DND-41 (cell line): ENCODE measurements at regions not wholly inside any gene's neighbourhood (a gene's known extent, or its start where the extent isn't known, plus 50 kb on each side); places are given as distances from the start of the nearest gene placed in this dataset.

ENCODE experiments used
- ATAC-seq: fragments of 200-7000 bp; cut with Tn5 transposase; 3 replicates; pipeline ENCODE4 v1.9.1; 2021; ENCODE audit warnings: low read depth; ENCODE audit not compliant: insufficient read depth
- DNase-seq: peaks from one replicate; pipeline ENCODE4 v3.0.0-alpha.2; 2020
- H2AFZ ChIP-seq: 2 replicates; pipeline ENCODE4 v1.6.0; 2012; ENCODE audit warnings: low read depth, low read length
- H3K27ac ChIP-seq: 2 replicates; pipeline ENCODE4 v1.5.1; 2012; ENCODE audit warnings: low read length, inconsistent platforms
- H3K27me3 ChIP-seq: fragments of 200-600 bp; sonication (generic); 2 replicates; pipeline ENCODE4 v1.6.0; 2012; ENCODE audit warnings: low read length, mild to moderate bottlenecking, inconsistent platforms; ENCODE audit not compliant: insufficient read depth, poor library complexity
- H3K36me3 ChIP-seq: 2 replicates; pipeline ENCODE4 v1.5.1; 2012; ENCODE audit warnings: low read length, inconsistent platforms; ENCODE audit not compliant: insufficient read depth
- H3K4me1 ChIP-seq: 2 replicates; pipeline ENCODE4 v1.5.1; 2012; ENCODE audit warnings: mild to moderate bottlenecking, low read length; ENCODE audit not compliant: insufficient read depth
- H3K4me2 ChIP-seq: 2 replicates; pipeline ENCODE4 v1.6.0; 2012; ENCODE audit warnings: mild to moderate bottlenecking, moderate library complexity, low read length, inconsistent platforms; ENCODE audit not compliant: insufficient read depth
- H3K4me3 ChIP-seq, 2 experiments: fragments of 200-600 bp in 1 of 2; shearing (Covaris generic) in 1 of 2; 2 replicates each; pipeline ENCODE4 v1.5.1; 2012 to 2016; ENCODE audit warnings: inconsistent platforms in 2 of 2, low read length in 2 of 2, mild to moderate bottlenecking in 2 of 2, low read depth in 1 of 2, moderate library complexity in 1 of 2
- H3K79me2 ChIP-seq: 2 replicates; pipeline ENCODE4 v1.6.0; 2012; ENCODE audit warnings: low read length, inconsistent platforms; ENCODE audit not compliant: insufficient read depth
- H3K9ac ChIP-seq: 2 replicates; pipeline ENCODE4 v1.6.0; 2012; ENCODE audit warnings: low read depth, mild to moderate bottlenecking, inconsistent platforms, low read length, moderate library complexity
- H3K9me3 ChIP-seq: 2 replicates; pipeline ENCODE4 v1.5.1; 2012; ENCODE audit warnings: low read length, moderate library complexity, mild to moderate bottlenecking, inconsistent platforms; ENCODE audit not compliant: insufficient read depth, severe bottlenecking
- H4K20me1 ChIP-seq: 2 replicates; pipeline ENCODE4 v1.6.0; 2012; ENCODE audit warnings: low read length; ENCODE audit not compliant: insufficient read depth
- CTCF ChIP-seq: IDR thresholded peaks from 2 replicates; pipeline ENCODE4 v1.5.1; 2012; ENCODE audit warnings: borderline replicate concordance, low read length, moderate library complexity, mild to moderate bottlenecking; ENCODE audit not compliant: poor library complexity, severe bottlenecking; ENCODE audit errors: extremely low read depth
- EZH2 ChIP-seq: IDR thresholded peaks from 3 replicates; pipeline ENCODE4 v1.6.1; 2012; ENCODE audit warnings: borderline replicate concordance, low read depth, mild to moderate bottlenecking, moderate library complexity, low read length, inconsistent platforms; ENCODE audit not compliant: severe bottlenecking

DNA sequence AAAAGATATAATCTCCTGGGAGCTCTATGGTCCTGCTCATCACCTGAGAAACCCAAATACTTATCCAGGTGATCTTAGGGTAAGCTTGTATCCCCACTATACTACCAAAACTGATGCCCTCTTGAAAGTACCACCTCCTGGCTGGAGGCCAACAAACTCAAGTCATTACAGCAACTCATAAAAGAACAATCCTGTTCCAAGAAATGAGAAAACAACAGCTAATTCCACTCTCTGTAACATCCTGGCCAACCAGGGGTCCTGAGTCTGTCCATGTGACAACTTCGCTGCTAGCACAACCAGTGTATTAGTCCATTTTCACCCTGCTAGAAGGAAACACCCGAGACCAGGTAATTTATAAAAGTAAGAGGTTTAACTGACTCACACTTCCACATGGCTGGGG is 190.0 kb upstream of the BMP4 start:
- TF ChIP-seq EZH2: no peak
- no peak for TF ChIP-seq CTCF
- ATAC-seq (no peak), DNase-seq (no peak)
- no peaks in the 10 kb centered on the region for H4K20me1 ChIP-seq
- H3K9me3 ChIP-seq: peaks cover 12% of the 10 kb centered on the region
- no peaks in the 10 kb centered on the region for H3K79me2 ChIP-seq
- no peak overlapping the region for H3K27ac ChIP-seq
- no peak overlapping the region for H3K4me2 ChIP-seq
- H3K4me3 ChIP-seq: no peak overlapping the region
- H3K36me3 ChIP-seq: no peaks in the 10 kb centered on the region
- no peak overlapping the region for H3K9ac ChIP-seq
- H3K27me3 ChIP-seq: no peaks in the 10 kb centered on the region
- no peaks in the 10 kb centered on the region for H3K4me1 ChIP-seq
- no peak overlapping the region for H2AFZ ChIP-seq

DNA sequence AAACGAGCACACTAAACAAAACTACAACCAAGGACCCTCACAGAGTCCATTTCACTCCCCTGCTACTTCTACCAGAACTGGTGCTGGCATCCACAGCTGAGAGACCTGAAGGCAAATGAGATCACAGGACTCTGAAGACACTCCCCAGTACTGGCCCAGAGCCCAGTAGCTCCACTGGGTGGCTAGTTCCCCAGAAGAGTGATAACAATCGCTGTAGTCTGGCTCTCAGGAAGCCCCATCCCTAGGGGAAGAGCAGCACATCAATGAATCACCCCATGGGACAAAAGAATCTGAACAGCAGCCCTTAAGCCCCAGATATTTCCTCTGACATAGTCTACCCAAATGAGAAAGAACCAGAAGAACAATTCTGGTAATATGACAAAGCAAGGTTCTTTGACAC is 190.7 kb upstream of the BMP4 start:
- TF ChIP-seq CTCF (no peak), EZH2 (no peak)
- no peaks in the 10 kb centered on the region for H3K27me3 ChIP-seq
- H3K9me3 ChIP-seq: peaks cover 12% of the 10 kb centered on the region
- no peak overlapping the region for H3K4me3 ChIP-seq
- DNase-seq (no peak), ATAC-seq (no peak)
- H3K36me3 ChIP-seq: no peaks in the 10 kb centered on the region
- H3K4me2 ChIP-seq: no peak overlapping the region
- no peaks in the 10 kb centered on the region for H3K79me2 ChIP-seq
- no peaks in the 10 kb centered on the region for H3K4me1 ChIP-seq
- no peak overlapping the region for H3K27ac ChIP-seq
- H2AFZ ChIP-seq: no peak overlapping the region
- no peak overlapping the region for H3K9ac ChIP-seq
- no peaks in the 10 kb centered on the region for H4K20me1 ChIP-seq

GRCh38 chr14:54147758-54148157 is 191.1 kb upstream of the BMP4 start:
- H3K9me3 ChIP-seq: peaks cover 12% of the 10 kb centered on the region
- no peaks in the 10 kb centered on the region for H4K20me1 ChIP-seq
- no peak overlapping the region for H2AFZ ChIP-seq
- no peak overlapping the region for H3K4me2 ChIP-seq
- DNase-seq: no peak
- H3K4me1 ChIP-seq: no peaks in the 10 kb centered on the region
- no peak overlapping the region for H3K27ac ChIP-seq
- no peak for ATAC-seq
- no peaks in the 10 kb centered on the region for H3K36me3 ChIP-seq
- no peak overlapping the region for H3K4me3 ChIP-seq
- no peaks in the 10 kb centered on the region for H3K79me2 ChIP-seq
- TF ChIP-seq EZH2: no peak
- TF ChIP-seq CTCF: no peak
- no peak overlapping the region for H3K9ac ChIP-seq
- no peaks in the 10 kb centered on the region for H3K27me3 ChIP-seq

GRCh38 chr14:54148251-54148650 is 191.6 kb upstream of the BMP4 start:
- Histone ChIP-seq H3K4me1 (no peaks in the 10 kb centered on the region), H3K27ac (no peak overlapping the region), H3K79me2 (no peaks in the 10 kb centered on the region), H3K9ac (no peak overlapping the region), H3K4me2 (no peak overlapping the region), H4K20me1 (no peaks in the 10 kb centered on the region), H3K4me3 (no peak overlapping the region), H3K9me3 (peaks cover 12% of the 10 kb centered on the region), H3K27me3 (no peaks in the 10 kb centered on the region), H3K36me3 (no peaks in the 10 kb centered on the region), H2AFZ (no peak overlapping the region)
- TF ChIP-seq EZH2 (no peak), CTCF (no peak)
- DNase-seq (no peak), ATAC-seq (no peak)
